K562 (cell line): ENCODE measurements at regions not wholly inside any gene's neighbourhood (a gene's known extent, or its start where the extent isn't known, plus 50 kb on each side); places are given as distances from the start of the nearest gene placed in this dataset.

Source experiments
- ATAC-seq: fragments of 200-7000 bp; cut with Tn5 transposase; 3 replicates; pipeline ENCODE4 v1.9.1; 2020; ENCODE audit warnings: moderate library complexity
- BruUV-seq: library from RNA; stranded (reverse); fragments of 400-500 nt; replicated peaks from 2 replicates; lab custom pipeline; 2021; lab: Mats Ljungman, UMichigan
- CTCF ChIA-PET: fragments of 300-600 bp; formaldehyde crosslinking; extraction: SDS; loops from one replicate; lab custom pipeline; 2021; ENCODE audit warnings: low intra/inter-chr PET ratio; lab: Yijun Ruan, JAX
- POLR2A ChIA-PET: fragments of 300-600, 350-650 bp; sonication (Branson Sonifier 250); formaldehyde crosslinking; extraction: SDS; loops from one replicate; lab custom pipeline; 2021; ENCODE audit warnings: antibody characterized with exemption, inconsistent platforms; lab: Yijun Ruan, JAX
- DNase-seq, 4 experiments: peaks; one replicate each; pipeline versions ENCODE4 v3.0.0 to v3.0.0-alpha.2; 2011 to 2018; ENCODE audit warnings: low spot score in 3 of 4, mixed read lengths in 3 of 4; ENCODE audit errors: extremely low read depth in 1 of 4
- FAIRE-seq: peaks from 2 replicates; lab custom pipeline; 2011; peaks lifted over from hg19 to GRCh38; lab: Jason Lieb, UNC
- H2AFZ ChIP-seq: 2 replicates; pipeline ENCODE4 v1.6.0; 2011; ENCODE audit warnings: low read depth, low read length, control low read depth, inconsistent platforms
- H3K27ac ChIP-seq: fragments of 200-600 bp; 3 replicates; pipeline ENCODE4 v1.8.0; 2011; ENCODE audit warnings: low read depth, mild to moderate bottlenecking, control low read depth, inconsistent platforms, low read length, moderate library complexity, mixed read lengths; ENCODE audit errors: extremely low read depth
- H3K27me3 ChIP-seq, 2 experiments: fragments of 300-600 bp in 1 of 2; 2 replicates in 1 of 2; 3 replicates in 1 of 2; pipeline versions ENCODE4 v1.6.0 to v1.8.0; 2011; ENCODE audit warnings: inconsistent platforms in 2 of 2, low read length in 2 of 2, mild to moderate bottlenecking in 1 of 2, mixed read lengths in 1 of 2, moderate library complexity in 1 of 2; ENCODE audit not compliant: control insufficient read depth in 2 of 2, insufficient read depth in 2 of 2
- H3K36me3 ChIP-seq: fragments of 300-600 bp; 3 replicates; pipeline ENCODE4 v1.8.0; 2011; ENCODE audit warnings: mild to moderate bottlenecking, low read length, inconsistent platforms; ENCODE audit not compliant: control insufficient read depth, insufficient read depth
- H3K4me1 ChIP-seq, 2 experiments: fragments of 200-600 bp in 1 of 2; replicated peaks in 1 of 2; 2 replicates in 1 of 2; 3 replicates in 1 of 2; pipeline versions ENCODE4 v1.5.1 to v1.8.0; 2011; ENCODE audit warnings: inconsistent platforms in 2 of 2, low read length in 2 of 2, mild to moderate bottlenecking in 1 of 2, mixed read lengths in 1 of 2, moderate library complexity in 1 of 2; ENCODE audit not compliant: control insufficient read depth in 2 of 2, insufficient read depth in 2 of 2
- H3K4me2 ChIP-seq: 2 replicates; pipeline ENCODE4 v1.6.1; 2011; ENCODE audit warnings: low read length, control low read depth, inconsistent platforms, mixed read lengths; ENCODE audit not compliant: insufficient read depth
- H3K4me3 ChIP-seq: fragments of 200-600 bp; sonication (generic), shearing (Covaris generic); 2 replicates; pipeline ENCODE4 v1.5.1; 2016; ENCODE audit warnings: control low read depth, inconsistent platforms
- H3K79me2 ChIP-seq: fragments of 200-600 bp; 3 replicates; pipeline ENCODE4 v1.8.0; 2011; ENCODE audit warnings: low read length, inconsistent platforms; ENCODE audit not compliant: control insufficient read depth, insufficient read depth
- H3K9ac ChIP-seq, 2 experiments: 2 replicates each; pipeline versions ENCODE4 v1.6.0 to v1.6.1; 2011; ENCODE audit warnings: low read depth in 2 of 2, low read length in 2 of 2, control low read depth in 1 of 2, inconsistent platforms in 1 of 2, mild to moderate bottlenecking in 1 of 2, mixed read lengths in 1 of 2; ENCODE audit not compliant: insufficient read depth in 1 of 2
- H3K9me1 ChIP-seq: one replicate; pipeline ENCODE4 v1.6.0; 2011; ENCODE audit warnings: inconsistent platforms, mild to moderate bottlenecking, low read length, moderate library complexity; ENCODE audit not compliant: control insufficient read depth, insufficient read depth
- H3K9me3 ChIP-seq: replicated peaks from 2 replicates; pipeline ENCODE4 v1.5.1; 2011; ENCODE audit warnings: low read depth, low read length, inconsistent platforms; ENCODE audit not compliant: control insufficient read depth, insufficient read depth
- H4K20me1 ChIP-seq: replicated peaks from 2 replicates; pipeline ENCODE4 v1.6.1; 2011; ENCODE audit warnings: low read length, inconsistent platforms, mixed read lengths; ENCODE audit not compliant: control insufficient read depth, insufficient read depth
- BRCA1 ChIP-seq, 2 experiments: fragments of 450-650 bp in 1 of 2; sonication (generic) in 1 of 2; formaldehyde crosslinking in 1 of 2; IDR thresholded peaks; 2 replicates each; pipeline versions ENCODE4 v1.5.0 to v1.6.1; 2017 to 2020; ENCODE audit warnings: mild to moderate bottlenecking in 1 of 2, missing genetic modification reagents in 1 of 2
- GATAD2B ChIP-seq: fragments of 450-650 bp; IDR thresholded peaks from 2 replicates; pipeline ENCODE4 v1.6.1; 2017; ENCODE audit warnings: mild to moderate bottlenecking, borderline replicate concordance
- HDAC8 ChIP-seq: fragments of 450-650 bp; IDR thresholded peaks from 2 replicates; pipeline ENCODE4 v1.6.1; 2016; ENCODE audit warnings: mild to moderate bottlenecking, missing genetic modification characterization, moderate library complexity, missing compliant biosample characterization
- ILK ChIP-seq: fragments of 450-650 bp; IDR thresholded peaks from 2 replicates; pipeline ENCODE4 v1.6.1; 2016; ENCODE audit warnings: missing genetic modification characterization, low read depth, mild to moderate bottlenecking, missing compliant biosample characterization, moderate library complexity, borderline replicate concordance
- KDM4B ChIP-seq, 2 experiments: fragments of 450-650 bp in 1 of 2; sonication (generic) in 1 of 2; IDR thresholded peaks; 2 replicates each; pipeline ENCODE4 v1.6.1; 2016 to 2017; ENCODE audit warnings: borderline replicate concordance in 2 of 2, antibody characterized with exemption in 1 of 2, low read depth in 1 of 2, mild to moderate bottlenecking in 1 of 2
- PRMT5 ChIP-seq: sonication (generic); formaldehyde crosslinking; IDR thresholded peaks from 2 replicates; pipeline ENCODE4 v1.5.0; 2020; ENCODE audit warnings: missing genetic modification reagents
- TBP ChIP-seq: optimal IDR thresholded peaks from 2 replicates; pipeline ENCODE3; 2011; ENCODE audit warnings: low read depth, low read length, improper control_type of control experiment
- ZFP30 ChIP-seq: fragments of 250-450 bp; sonication (Bioruptor Pico); IDR thresholded peaks from 2 replicates; pipeline ENCODE4 v1.8.0; 2022; ENCODE audit warnings: moderate library complexity, mild to moderate bottlenecking, inconsistent platforms, borderline replicate concordance
- WGBS: fragments of 100-300 bp; shearing (Covaris generic); methylation state at CpG from one replicate; pipeline ENCODE4 v1.1.6; 2016; ENCODE audit warnings: low coverage, mixed read lengths; ENCODE audit not compliant: insufficient coverage; ENCODE audit errors: missing lambda C conversion rate; 5-methylcytosine and 5-hydroxymethylcytosine counted together
- in situ Hi-C: fragments of 300-500 bp; cut with MboI; formaldehyde crosslinking; loops from 4 replicates; pipeline ENCODE4 v1.15.0; 2018; ENCODE audit warnings: inconsistent platforms, mixed read lengths
- intact Hi-C: fragments of 100-400 bp; cut with micrococcal nuclease; formaldehyde crosslinking; loops from 2 replicates; pipeline ENCODE4 v1.14.2; 2022
- TF ChIP-seq, protein P1 (sequence below), 2 experiments: fragments of 200-800 bp in 1 of 2; sonication (Bioruptor generic) in 1 of 2; sonication (generic) in 1 of 2; formaldehyde crosslinking in 1 of 2; IDR thresholded peaks in 1 of 2; conservative IDR thresholded peaks in 1 of 2; 2 replicates each; pipeline versions ENCODE4 v1.5.0 to v1.6.1; 2016 to 2020; ENCODE audit warnings: missing compliant biosample characterization in 1 of 2, missing genetic modification characterization in 1 of 2, missing genetic modification reagents in 1 of 2

DNA sequence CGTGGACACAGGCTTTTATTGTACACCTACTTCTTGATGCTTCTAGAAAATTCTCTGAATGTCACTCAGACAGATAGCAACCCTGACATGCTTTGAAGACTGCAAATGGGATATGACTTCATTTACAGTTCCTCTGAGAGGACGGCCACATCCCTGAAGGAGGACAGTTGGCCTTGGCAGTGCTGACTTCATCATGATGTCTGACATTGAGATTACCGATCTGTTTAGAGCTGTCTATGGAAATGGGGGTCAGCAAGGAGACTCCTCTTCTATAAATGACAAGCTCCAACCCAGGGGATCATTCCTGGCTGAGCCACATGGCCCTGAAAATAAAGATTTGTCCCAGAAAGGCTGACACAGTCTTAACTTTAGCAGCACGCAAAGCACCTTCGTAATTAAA is 75.8 kb downstream of the NUDT12 start:
- H2AFZ ChIP-seq: no peak overlapping the region
- H3K4me1 ChIP-seq: no peaks in the 10 kb centered on the region
- ATAC-seq (no peak), DNase-seq (no peak), FAIRE-seq (no peak)
- CTCF ChIA-PET: no interaction called here
- no peak overlapping the region for H3K4me2 ChIP-seq
- in situ Hi-C loops (loop anchor here (25.0 kb wide), 1 partner anchor 949 kb away; no protein-coding TSS in a partner anchor), intact Hi-C loops (no loop called here)
- WGBS: 2% methylated on average over 5 of the region's 5 CpGs
- no peak for TF ChIP-seq HDAC8
- TF ChIP-seq PRMT5 (CRISPR knock-in tag): no peak
- no peak for TF ChIP-seq GATAD2B
- no peak for TF ChIP-seq TBP
- TF ChIP-seq, protein P1, sequence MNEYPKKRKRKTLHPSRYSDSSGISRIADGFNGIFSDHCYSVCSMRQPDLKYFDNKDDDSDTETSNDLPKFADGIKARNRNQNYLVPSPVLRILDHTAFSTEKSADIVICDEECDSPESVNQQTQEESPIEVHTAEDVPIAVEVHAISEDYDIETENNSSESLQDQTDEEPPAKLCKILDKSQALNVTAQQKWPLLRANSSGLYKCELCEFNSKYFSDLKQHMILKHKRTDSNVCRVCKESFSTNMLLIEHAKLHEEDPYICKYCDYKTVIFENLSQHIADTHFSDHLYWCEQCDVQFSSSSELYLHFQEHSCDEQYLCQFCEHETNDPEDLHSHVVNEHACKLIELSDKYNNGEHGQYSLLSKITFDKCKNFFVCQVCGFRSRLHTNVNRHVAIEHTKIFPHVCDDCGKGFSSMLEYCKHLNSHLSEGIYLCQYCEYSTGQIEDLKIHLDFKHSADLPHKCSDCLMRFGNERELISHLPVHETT (CRISPR knock-in tag; conservative IDR thresholded peaks at IDR 0.05 in 1 of 2, IDR thresholded peaks at IDR 0.05 in 1 of 2): no peak
- no peak for TF ChIP-seq KDM4B (IDR thresholded peaks at IDR 0.05; ENCODE audit: borderline replicate concordance in 2 of 2, low read depth in 1 of 2)
- TF ChIP-seq ZFP30 (CRISPR knock-in tag): no peak
- TF ChIP-seq BRCA1 (IDR thresholded peaks at IDR 0.05): no peak
- no peak for TF ChIP-seq BRCA1 (CRISPR knock-in tag; IDR thresholded peaks at IDR 0.05)
- TF ChIP-seq ILK (tag): no peak
- H3K27me3 ChIP-seq: peaks cover 0 to 12% of the 10 kb centered on the region in 2 experiments; a peak in 2 of 5 replicates
- no peaks in the 10 kb centered on the region for H3K9me1 ChIP-seq
- no peaks in the 10 kb centered on the region for H3K36me3 ChIP-seq
- no peaks in the 10 kb centered on the region for H3K9me3 ChIP-seq
- H3K9ac ChIP-seq: no peak overlapping the region
- POLR2A ChIA-PET: interaction anchor here (0.7 kb wide), 1 partner anchor 36 kb away, joined by 4 read pairs; no protein-coding TSS in a partner anchor
- BruUV-seq: no TSS peak
- H3K79me2 ChIP-seq: no peaks in the 10 kb centered on the region
- no peak overlapping the region for H3K4me3 ChIP-seq
- no peak overlapping the region for H3K27ac ChIP-seq
- H4K20me1 ChIP-seq: no peaks in the 10 kb centered on the region
